ENCODE measurements at regions not wholly inside any gene's neighbourhood (a gene's known extent, or its start where the extent isn't known, plus 50 kb on each side); places are given as distances from the start of the nearest gene placed in this dataset.

DNA sequence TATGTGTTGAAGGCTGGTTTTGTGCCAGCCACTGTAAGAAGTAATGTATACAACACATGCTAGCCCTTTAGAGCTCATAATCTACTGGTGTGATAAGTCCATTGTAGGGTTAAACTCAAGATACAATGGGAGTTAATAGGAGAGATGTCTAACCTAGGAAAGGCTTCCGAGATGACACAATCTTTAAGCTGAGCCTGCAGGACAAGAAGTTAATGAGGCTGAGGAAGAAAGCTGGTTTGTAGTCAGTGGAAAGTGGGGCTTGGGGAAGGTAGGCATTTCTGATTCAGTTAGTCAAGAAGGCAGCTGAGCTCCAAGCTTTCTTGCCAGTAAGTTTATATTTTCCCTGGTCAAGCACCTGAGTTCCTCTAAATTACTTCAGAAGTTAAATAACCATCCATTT lies 83.0 kb upstream of the TGFBR2 start:
- DNase-seq (no peak), FAIRE-seq (no peak)
- no peak overlapping the region for H3K9ac ChIP-seq (ENCODE audit: low read length in 3 of 3)
- no peak overlapping the region for H3K4me3 ChIP-seq (ENCODE audit: low read length in 3 of 3)
- no peaks in the 10 kb centered on the region for H3K36me3 ChIP-seq (ENCODE audit: control insufficient read depth in 2 of 3, insufficient read depth in 3 of 3, low read length in 3 of 3)
- no peaks in the 10 kb centered on the region for H3K27me3 ChIP-seq (ENCODE audit: control insufficient read depth, insufficient read depth, low read length)
- TF ChIP-seq, protein P1, sequence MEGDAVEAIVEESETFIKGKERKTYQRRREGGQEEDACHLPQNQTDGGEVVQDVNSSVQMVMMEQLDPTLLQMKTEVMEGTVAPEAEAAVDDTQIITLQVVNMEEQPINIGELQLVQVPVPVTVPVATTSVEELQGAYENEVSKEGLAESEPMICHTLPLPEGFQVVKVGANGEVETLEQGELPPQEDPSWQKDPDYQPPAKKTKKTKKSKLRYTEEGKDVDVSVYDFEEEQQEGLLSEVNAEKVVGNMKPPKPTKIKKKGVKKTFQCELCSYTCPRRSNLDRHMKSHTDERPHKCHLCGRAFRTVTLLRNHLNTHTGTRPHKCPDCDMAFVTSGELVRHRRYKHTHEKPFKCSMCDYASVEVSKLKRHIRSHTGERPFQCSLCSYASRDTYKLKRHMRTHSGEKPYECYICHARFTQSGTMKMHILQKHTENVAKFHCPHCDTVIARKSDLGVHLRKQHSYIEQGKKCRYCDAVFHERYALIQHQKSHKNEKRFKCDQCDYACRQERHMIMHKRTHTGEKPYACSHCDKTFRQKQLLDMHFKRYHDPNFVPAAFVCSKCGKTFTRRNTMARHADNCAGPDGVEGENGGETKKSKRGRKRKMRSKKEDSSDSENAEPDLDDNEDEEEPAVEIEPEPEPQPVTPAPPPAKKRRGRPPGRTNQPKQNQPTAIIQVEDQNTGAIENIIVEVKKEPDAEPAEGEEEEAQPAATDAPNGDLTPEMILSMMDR (IDR thresholded peaks at IDR 0.05; ENCODE audit: borderline replicate concordance, extremely low read depth, insufficient read depth) = no peak
- no peaks in the 10 kb centered on the region for H3K9me3 ChIP-seq (ENCODE audit: control insufficient read depth in 2 of 3, insufficient read depth in 1 of 3, low read length in 3 of 3)
- intact Hi-C loops (cut with DNase I) = no loop called here
- no peaks in the 10 kb centered on the region for H3K4me1 ChIP-seq (ENCODE audit: control insufficient read depth in 2 of 3, insufficient read depth in 2 of 3, low read depth in 1 of 3, low read length in 3 of 3)
- no peak overlapping the region for H3K27ac ChIP-seq (ENCODE audit: low read depth in 2 of 2, low read length in 2 of 2)

GRCh38 chr3:30524357-30525040 lies 81.9 kb upstream of the TGFBR2 start:
- H3K9me3 ChIP-seq (ENCODE audit: control insufficient read depth in 2 of 3, insufficient read depth in 1 of 3, low read length in 3 of 3) = no peaks in the 10 kb centered on the region
- H3K9ac ChIP-seq (ENCODE audit: low read length in 3 of 3) = no peak overlapping the region
- TF ChIP-seq, protein P1 (IDR thresholded peaks at IDR 0.05; ENCODE audit: borderline replicate concordance, extremely low read depth, insufficient read depth) = no peak
- intact Hi-C loops (cut with DNase I) = no loop called here
- H3K36me3 ChIP-seq (ENCODE audit: control insufficient read depth in 2 of 3, insufficient read depth in 3 of 3, low read length in 3 of 3) = no peaks in the 10 kb centered on the region
- H3K27me3 ChIP-seq (ENCODE audit: control insufficient read depth, insufficient read depth, low read length) = no peaks in the 10 kb centered on the region
- H3K27ac ChIP-seq (ENCODE audit: low read depth in 2 of 2, low read length in 2 of 2) = no peak overlapping the region
- no peak overlapping the region for H3K4me3 ChIP-seq (ENCODE audit: low read length in 3 of 3)
- FAIRE-seq (no peak), DNase-seq (no peak)
- no peaks in the 10 kb centered on the region for H3K4me1 ChIP-seq (ENCODE audit: control insufficient read depth in 2 of 3, insufficient read depth in 2 of 3, low read depth in 1 of 3, low read length in 3 of 3)

- Histone ChIP-seq H3K9ac (ENCODE audit: low read length in 3 of 3) (no peak overlapping the region), H3K4me3 (ENCODE audit: low read length in 3 of 3) (no peak overlapping the region), H3K27me3 (ENCODE audit: control insufficient read depth, insufficient read depth, low read length) (no peaks in the 10 kb centered on the region), H3K9me3 (ENCODE audit: control insufficient read depth in 2 of 3, insufficient read depth in 1 of 3, low read length in 3 of 3) (no peaks in the 10 kb centered on the region), H3K36me3 (ENCODE audit: control insufficient read depth in 2 of 3, insufficient read depth in 3 of 3, low read length in 3 of 3) (no peaks in the 10 kb centered on the region), H3K27ac (ENCODE audit: low read depth in 2 of 2, low read length in 2 of 2) (no peak overlapping the region), H3K4me1 (ENCODE audit: control insufficient read depth in 2 of 3, insufficient read depth in 2 of 3, low read depth in 1 of 3, low read length in 3 of 3) (no peaks in the 10 kb centered on the region)
- TF ChIP-seq, protein P1 (IDR thresholded peaks at IDR 0.05; ENCODE audit: borderline replicate concordance, extremely low read depth, insufficient read depth) = no peak
- no peak for DNase-seq
- intact Hi-C loops (cut with DNase I) = no loop called here
- no peak for FAIRE-seq
Observed at GRCh38 chr3:30526031-30526430, 80.4 kb upstream of the TGFBR2 start.

GRCh38 chr3:30527186-30527585 lies 79.2 kb upstream of the TGFBR2 start:
- TF ChIP-seq, protein P1 (IDR thresholded peaks at IDR 0.05; ENCODE audit: borderline replicate concordance, extremely low read depth, insufficient read depth) = no peak
- FAIRE-seq (peak; percentile 23), DNase-seq (no peak)
- intact Hi-C loops (cut with DNase I) = no loop called here
- Histone ChIP-seq H3K4me3 (ENCODE audit: low read length in 3 of 3) (no peak overlapping the region), H3K9ac (ENCODE audit: low read length in 3 of 3) (no peak overlapping the region), H3K27me3 (ENCODE audit: control insufficient read depth, insufficient read depth, low read length) (no peaks in the 10 kb centered on the region), H3K27ac (ENCODE audit: low read depth in 2 of 2, low read length in 2 of 2) (peak overlapping the region; percentile 19 to 68), H3K36me3 (ENCODE audit: control insufficient read depth in 2 of 3, insufficient read depth in 3 of 3, low read length in 3 of 3) (no peaks in the 10 kb centered on the region), H3K9me3 (ENCODE audit: control insufficient read depth in 2 of 3, insufficient read depth in 1 of 3, low read length in 3 of 3) (no peaks in the 10 kb centered on the region), H3K4me1 (ENCODE audit: control insufficient read depth in 2 of 3, insufficient read depth in 2 of 3, low read depth in 1 of 3, low read length in 3 of 3) (no peaks in the 10 kb centered on the region)
